HUES6 (cell line): ENCODE measurements at regions not wholly inside any gene's neighbourhood (a gene's known extent, or its start where the extent isn't known, plus 50 kb on each side); places are given as distances from the start of the nearest gene placed in this dataset.

Experiments used
- H3K27ac ChIP-seq: 2 replicates; pipeline ENCODE4 v1.7.0; 2013; ENCODE audit warnings: low read depth, mild to moderate bottlenecking, low read length, inconsistent platforms
- H3K27me3 ChIP-seq: 2 replicates; pipeline ENCODE4 v1.6.1; 2013; ENCODE audit warnings: low read length; ENCODE audit not compliant: control insufficient read depth, insufficient read depth
- H3K36me3 ChIP-seq: 2 replicates; pipeline ENCODE4 v1.6.1; 2013; ENCODE audit warnings: low read length; ENCODE audit not compliant: control insufficient read depth, insufficient read depth
- H3K4me1 ChIP-seq: 2 replicates; pipeline ENCODE4 v1.6.1; 2013; ENCODE audit warnings: low read length; ENCODE audit not compliant: control insufficient read depth, insufficient read depth
- H3K4me3 ChIP-seq: 2 replicates; pipeline ENCODE4 v1.5.1; 2013; ENCODE audit warnings: low read depth, low read length
- H3K9ac ChIP-seq: one replicate; pipeline ENCODE4 v1.6.1; 2013; ENCODE audit warnings: mild to moderate bottlenecking, low read length
- H3K9me3 ChIP-seq: 2 replicates; pipeline ENCODE4 v1.6.1; 2013; ENCODE audit warnings: low read depth, low read length; ENCODE audit not compliant: control insufficient read depth, insufficient read depth

DNA sequence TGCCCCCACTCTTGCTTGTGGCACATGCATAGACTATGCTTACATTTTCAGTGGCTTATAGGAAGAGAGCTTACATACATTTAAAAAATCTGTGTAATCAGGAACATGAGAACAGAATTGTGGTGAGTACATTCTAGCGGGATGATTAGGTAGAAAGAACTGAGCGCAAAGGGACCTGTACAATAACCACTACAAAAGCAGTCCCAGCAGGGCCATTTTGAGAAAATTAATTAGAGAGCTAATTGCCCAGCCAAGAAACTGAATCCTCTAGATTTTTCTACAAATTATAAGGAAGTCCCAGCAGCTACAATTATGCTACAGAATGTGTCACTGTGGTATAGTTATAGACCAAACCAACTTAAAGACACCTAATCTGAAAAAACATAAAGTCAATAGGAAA is 105.6 kb upstream of the TNFAIP3 start:
- Histone ChIP-seq H3K9me3 (no peaks in the 10 kb centered on the region), H3K27me3 (no peaks in the 10 kb centered on the region), H3K9ac (no peak overlapping the region), H3K4me1 (no peaks in the 10 kb centered on the region), H3K27ac (no peak overlapping the region), H3K4me3 (no peak overlapping the region), H3K36me3 (no peaks in the 10 kb centered on the region)

GRCh38 chr6:137762168-137763090 is 104.6 kb upstream of the TNFAIP3 start:
- Histone ChIP-seq H3K36me3 (no peaks in the 10 kb centered on the region), H3K4me3 (no peak overlapping the region), H3K27ac (no peak overlapping the region)

GRCh38 chr6:137763436-137763835 is 103.6 kb upstream of the TNFAIP3 start:
- no peaks in the 10 kb centered on the region for H3K9me3 ChIP-seq
- no peak overlapping the region for H3K9ac ChIP-seq
- H3K27ac ChIP-seq = no peak overlapping the region
- H3K36me3 ChIP-seq = no peaks in the 10 kb centered on the region
- no peaks in the 10 kb centered on the region for H3K27me3 ChIP-seq
- no peaks in the 10 kb centered on the region for H3K4me1 ChIP-seq
- no peak overlapping the region for H3K4me3 ChIP-seq

More at GRCh38 chr6:137762168-137763090, 104.6 kb upstream of the TNFAIP3 start:
- no peaks in the 10 kb centered on the region for H3K9me3 ChIP-seq
- H3K9ac ChIP-seq = no peak overlapping the region
- no peaks in the 10 kb centered on the region for H3K4me1 ChIP-seq
- H3K27me3 ChIP-seq = no peaks in the 10 kb centered on the region

- Histone ChIP-seq H3K36me3 (no peaks in the 10 kb centered on the region), H3K27ac (no peak overlapping the region), H3K9me3 (no peaks in the 10 kb centered on the region), H3K9ac (no peak overlapping the region), H3K4me3 (no peak overlapping the region), H3K27me3 (no peaks in the 10 kb centered on the region), H3K4me1 (no peaks in the 10 kb centered on the region)
Observed at GRCh38 chr6:137763886-137764285, 103.2 kb upstream of the TNFAIP3 start.

DNA sequence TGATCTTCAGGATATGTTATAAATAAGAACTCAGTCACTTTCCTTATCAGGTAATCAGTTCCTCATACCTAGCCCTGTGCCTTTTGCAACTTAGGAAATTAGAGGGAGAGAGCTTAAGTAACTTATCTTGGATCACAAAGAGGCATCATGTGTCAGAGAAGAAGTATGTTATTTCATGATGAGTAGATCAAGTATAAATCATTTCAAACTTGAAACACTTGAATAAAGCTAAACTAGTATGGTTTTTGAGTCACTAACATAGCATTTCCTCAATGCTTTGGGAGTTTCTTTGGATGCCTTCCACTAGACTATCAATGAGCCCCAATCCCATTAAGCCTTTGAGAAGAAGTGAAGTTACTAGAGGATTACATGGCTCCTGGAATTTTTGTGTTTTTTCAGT is 102.6 kb upstream of the TNFAIP3 start:
- no peaks in the 10 kb centered on the region for H3K27me3 ChIP-seq
- no peaks in the 10 kb centered on the region for H3K36me3 ChIP-seq
- H3K9me3 ChIP-seq = no peaks in the 10 kb centered on the region
- no peak overlapping the region for H3K9ac ChIP-seq
- H3K27ac ChIP-seq = no peak overlapping the region
- no peaks in the 10 kb centered on the region for H3K4me1 ChIP-seq
- no peak overlapping the region for H3K4me3 ChIP-seq

DNA sequence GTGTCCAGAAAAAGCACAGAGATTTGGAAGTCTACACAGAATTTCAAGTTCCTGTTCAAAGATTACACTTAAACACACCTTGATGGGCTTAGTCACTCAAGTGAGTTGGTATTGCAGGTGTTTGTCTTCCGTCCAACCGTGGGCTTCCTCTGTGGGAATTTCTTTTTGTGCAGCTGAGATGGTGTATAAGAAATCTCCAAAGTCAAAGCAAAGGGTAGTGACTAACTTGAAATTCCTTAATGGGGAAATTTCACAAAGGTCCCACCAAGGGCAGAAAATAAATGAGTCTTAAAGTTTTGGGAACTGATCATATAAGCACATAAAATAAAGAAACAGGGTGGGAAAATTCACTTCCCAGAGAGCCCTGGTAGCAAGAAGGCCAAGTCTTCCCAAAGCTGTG is 102.0 kb upstream of the TNFAIP3 start:
- Histone ChIP-seq H3K9ac (no peak overlapping the region), H3K36me3 (no peaks in the 10 kb centered on the region), H3K4me3 (no peak overlapping the region), H3K27ac (no peak overlapping the region), H3K27me3 (no peaks in the 10 kb centered on the region), H3K4me1 (no peaks in the 10 kb centered on the region), H3K9me3 (0 out of 2 replicates have a peak, but pooled peaks cover 3% of the 10 kb centered on the region)

DNA sequence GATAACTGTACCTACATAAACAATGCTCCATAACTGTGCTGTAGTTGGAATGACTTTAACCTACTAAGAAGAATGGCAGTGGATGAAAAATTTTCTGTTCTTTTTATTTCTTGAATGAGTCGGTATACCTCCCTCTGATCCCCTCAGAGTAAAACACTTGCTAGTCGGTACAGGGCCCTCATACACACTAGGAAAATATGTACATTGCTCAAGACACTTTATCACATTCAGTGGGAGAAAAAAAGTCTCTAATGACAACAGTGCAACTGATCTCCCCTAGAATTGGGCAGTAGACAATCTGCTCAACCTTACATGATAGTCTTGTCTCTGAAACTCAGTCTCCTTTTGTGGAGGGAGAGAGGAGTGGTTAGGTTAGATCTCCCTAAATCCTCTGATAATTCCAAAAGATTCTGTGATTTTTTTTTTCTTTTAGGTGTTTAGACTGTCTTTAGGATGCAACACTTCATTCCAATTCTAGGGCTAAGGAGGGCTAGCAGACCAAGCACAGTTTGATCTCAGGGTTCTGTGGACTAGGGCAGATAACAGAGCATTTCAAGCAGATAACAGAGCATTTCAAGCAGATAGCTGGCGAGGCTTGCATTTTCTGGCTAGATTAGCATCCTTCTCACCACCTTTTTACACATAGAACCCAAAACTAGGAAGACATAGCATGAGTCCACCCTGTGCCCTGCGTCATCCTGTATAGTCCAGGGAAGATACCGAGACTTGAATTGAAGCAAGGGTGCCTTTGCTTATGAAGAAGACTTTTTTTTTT is 100.3 kb upstream of the TNFAIP3 start:
- no peak overlapping the region for H3K4me3 ChIP-seq
- H3K4me1 ChIP-seq = no peaks in the 10 kb centered on the region
- peaks cover 6% of the 10 kb centered on the region; the same call in 1 of the 2 replicates for H3K9me3 ChIP-seq
- no peaks in the 10 kb centered on the region for H3K27me3 ChIP-seq
- no peak overlapping the region for H3K9ac ChIP-seq
- H3K36me3 ChIP-seq = no peaks in the 10 kb centered on the region
- H3K27ac ChIP-seq = no peak overlapping the region

- H3K4me1 ChIP-seq = no peaks in the 10 kb centered on the region
- no peak overlapping the region for H3K4me3 ChIP-seq
- H3K36me3 ChIP-seq = no peaks in the 10 kb centered on the region
- H3K27me3 ChIP-seq = no peaks in the 10 kb centered on the region
- H3K9me3 ChIP-seq = peaks cover 6% of the 10 kb centered on the region; the same call in 1 of the 2 replicates
- no peak overlapping the region for H3K27ac ChIP-seq
- H3K9ac ChIP-seq = no peak overlapping the region
Observed at GRCh38 chr6:137767465-137767864, 99.6 kb upstream of the TNFAIP3 start.

DNA sequence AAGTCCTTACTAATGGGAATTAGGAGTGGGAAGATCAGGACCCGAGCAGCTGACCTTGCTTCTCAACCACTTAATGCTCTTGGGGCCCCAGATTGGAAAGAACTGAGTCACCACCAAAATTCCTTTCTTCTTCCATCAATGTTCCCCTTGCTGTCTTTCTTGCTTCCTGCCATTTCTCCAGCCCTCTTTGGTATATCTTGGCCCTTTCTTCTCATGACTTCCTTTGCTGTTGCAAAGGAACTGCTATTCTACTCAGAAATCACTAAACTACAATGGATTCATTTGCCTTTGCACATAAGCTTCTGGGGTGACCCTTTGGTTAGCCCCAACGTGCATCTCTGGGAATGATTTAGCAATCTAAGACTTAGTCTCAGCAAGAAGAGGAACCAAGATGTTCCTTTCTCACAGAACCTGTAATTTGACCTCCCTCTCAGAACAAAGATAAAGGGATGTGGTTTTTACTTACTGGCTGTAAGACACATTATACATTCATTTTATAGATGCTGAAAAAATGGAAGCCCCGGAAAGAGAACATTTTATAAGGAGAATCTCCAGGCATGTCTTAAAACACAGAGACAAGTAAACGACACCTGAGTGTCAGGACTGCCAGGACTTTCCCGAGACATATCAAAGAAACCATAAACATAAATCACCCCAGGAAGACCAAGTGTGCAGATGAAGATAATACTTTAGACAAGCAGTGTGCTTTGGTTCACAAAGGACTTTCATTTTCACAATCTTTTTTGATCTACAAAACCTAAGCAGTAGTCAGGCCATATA is 99.0 kb upstream of the TNFAIP3 start:
- Histone ChIP-seq H3K27ac (no peak overlapping the region), H3K9ac (no peak overlapping the region), H3K36me3 (no peaks in the 10 kb centered on the region), H3K9me3 (peaks cover 6% of the 10 kb centered on the region; the same call in 1 of the 2 replicates), H3K4me3 (no peak overlapping the region), H3K27me3 (no peaks in the 10 kb centered on the region), H3K4me1 (no peaks in the 10 kb centered on the region)

- no peak overlapping the region for H3K27ac ChIP-seq
Observed at GRCh38 chr6:137768935-137769334, 98.1 kb upstream of the TNFAIP3 start.

More at GRCh38 chr6:137768935-137769334, 98.1 kb upstream of the TNFAIP3 start:
- Histone ChIP-seq H3K4me1 (no peaks in the 10 kb centered on the region), H3K36me3 (no peaks in the 10 kb centered on the region), H3K4me3 (no peak overlapping the region), H3K9me3 (peaks cover 6% of the 10 kb centered on the region; the same call in 1 of the 2 replicates), H3K27me3 (no peaks in the 10 kb centered on the region), H3K9ac (no peak overlapping the region)
